RKO (cell line): ENCODE measurements at regions not wholly inside any gene's neighbourhood (a gene's known extent, or its start where the extent isn't known, plus 50 kb on each side); places are given as distances from the start of the nearest gene placed in this dataset.
A peak's percentile ranks its signal among the peaks of the same experiment; 100 is the strongest.
"Not testable (repeated sequence)": the region's sequence is repeated elsewhere in the genome, so short reads cannot be mapped to it uniquely, and the experiment has no call there.

Experiments used
- DNase-seq: peaks from one replicate; pipeline ENCODE4 v3.0.0-alpha.2; 2016; ENCODE audit warnings: low spot score

DNA sequence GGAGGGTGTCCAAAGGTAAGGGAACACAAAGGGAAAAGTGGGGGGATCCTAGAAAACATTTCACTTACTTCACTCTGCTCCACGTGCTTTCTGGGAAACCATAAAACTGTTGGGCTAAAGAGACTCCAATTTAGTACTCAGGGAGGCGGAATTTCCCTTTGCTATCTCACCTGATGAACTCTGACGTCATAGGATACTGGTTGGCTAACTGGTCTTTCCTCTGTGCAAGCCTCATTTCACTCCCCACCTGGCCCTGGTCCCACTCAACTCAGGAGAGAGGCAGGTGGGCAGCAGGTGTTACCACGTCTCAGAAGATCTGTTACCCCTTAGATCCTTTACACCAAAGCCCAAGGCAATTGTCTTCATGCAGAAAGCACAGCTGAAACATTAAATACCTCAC lies 51.8 kb upstream of the PMAIP1 start:
- DNase-seq: no peak

DNA sequence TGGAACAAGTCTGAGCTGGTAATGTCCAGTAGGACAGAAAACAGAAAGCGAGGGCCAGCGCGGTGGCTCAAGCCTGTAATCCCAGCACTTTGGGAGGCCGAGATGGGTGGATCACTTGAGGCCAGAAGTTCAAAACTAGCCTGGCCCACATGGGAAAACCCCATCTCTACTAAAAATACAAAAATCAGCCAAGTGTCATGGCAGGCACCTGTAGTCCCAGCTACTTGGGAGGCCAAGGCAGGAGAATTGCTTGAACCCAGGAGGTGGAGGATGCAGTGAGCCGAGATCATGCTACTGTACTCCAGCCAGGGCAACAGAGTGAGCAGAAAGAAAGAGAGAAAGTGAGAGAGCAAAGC lies 52.3 kb upstream of the PMAIP1 start:
- DNase-seq: not testable (repeated sequence)

DNA sequence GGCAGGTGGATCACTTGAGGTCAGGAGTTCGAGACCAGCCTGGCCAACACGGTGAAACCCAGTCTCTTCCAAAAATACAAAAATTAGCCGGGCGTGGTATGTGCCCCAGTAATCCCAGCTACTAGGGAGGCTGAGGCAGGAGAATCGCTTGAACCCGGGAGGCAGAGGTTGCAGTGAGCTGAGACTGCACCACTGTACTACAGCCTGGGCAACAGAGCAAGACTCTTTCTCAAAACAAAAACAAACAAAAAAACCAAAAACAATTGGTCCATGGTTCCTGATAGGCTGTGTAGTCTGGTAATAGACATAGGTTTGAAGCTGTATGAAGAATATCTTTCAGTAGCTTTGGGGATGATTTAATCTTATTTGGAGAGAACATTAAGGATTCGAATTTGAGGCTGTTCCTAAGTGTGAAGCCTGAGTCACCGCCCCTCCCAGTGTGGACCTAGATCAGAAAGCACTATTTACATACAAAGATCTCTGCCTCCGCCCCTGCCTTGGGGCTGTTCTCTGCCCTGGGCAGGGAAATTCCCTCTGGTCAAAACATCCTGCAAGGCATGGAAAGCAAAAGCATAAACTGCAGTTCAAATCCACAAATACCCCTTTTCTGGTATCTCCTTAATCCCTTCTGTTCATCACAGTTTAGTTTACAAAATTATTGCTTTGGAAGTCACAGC lies 52.8 kb upstream of the PMAIP1 start:
- DNase-seq: no peak

DNA sequence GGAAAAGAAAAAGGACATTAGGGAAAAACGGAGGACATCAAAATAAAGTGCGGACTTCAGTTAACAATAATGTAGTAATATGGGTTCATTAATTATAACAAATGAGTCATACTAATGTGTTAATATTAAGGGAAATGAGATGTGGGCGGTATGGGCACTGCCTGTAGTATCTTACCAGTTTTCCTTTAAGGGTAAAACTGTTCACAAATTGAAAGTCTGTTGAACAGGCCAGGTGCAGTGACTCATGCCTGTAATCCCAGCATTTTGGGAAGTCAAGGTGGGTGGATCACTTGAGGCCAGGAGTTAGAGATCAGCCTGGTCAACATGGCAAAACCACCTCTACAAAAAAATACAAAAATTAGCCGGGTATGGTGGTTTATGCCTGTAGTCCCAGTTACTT lies 56.8 kb upstream of the PMAIP1 start:
- no peak for DNase-seq

DNA sequence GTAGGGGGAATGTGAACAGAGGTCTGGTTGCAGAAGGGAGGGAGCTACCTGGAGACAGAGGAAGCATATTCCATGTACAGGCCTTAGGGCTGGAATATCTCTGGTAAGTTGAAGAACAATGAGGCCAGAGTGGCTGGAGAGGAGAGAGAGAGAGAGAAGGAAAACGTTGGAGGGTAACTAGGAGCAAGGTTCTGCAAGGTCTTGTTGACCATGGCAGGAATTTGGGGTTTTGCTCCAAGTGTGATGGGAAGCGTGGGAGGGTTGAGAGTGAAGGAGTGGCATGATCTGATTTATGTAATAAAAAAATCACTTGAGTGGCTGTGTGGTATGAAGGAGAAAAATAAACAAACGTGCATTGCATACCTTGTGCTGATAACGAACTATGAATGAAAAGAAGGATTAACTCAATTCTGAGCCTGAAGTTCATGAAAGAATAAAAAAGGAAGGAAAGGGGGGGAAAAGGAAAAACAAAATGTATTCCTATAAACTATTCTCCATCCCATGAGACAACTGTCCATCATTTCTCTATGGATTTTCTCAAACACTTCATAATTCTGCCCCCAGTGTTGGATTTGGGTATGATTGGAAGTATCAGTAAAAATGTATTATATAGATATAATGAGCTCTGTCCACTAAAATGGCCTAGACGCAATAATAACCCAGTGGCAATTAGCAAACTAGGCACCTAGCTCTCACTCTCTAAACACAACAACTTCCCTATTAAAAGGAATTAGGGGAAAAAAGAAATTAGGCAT lies 59.7 kb upstream of the PMAIP1 start:
- DNase-seq: no peak

DNA sequence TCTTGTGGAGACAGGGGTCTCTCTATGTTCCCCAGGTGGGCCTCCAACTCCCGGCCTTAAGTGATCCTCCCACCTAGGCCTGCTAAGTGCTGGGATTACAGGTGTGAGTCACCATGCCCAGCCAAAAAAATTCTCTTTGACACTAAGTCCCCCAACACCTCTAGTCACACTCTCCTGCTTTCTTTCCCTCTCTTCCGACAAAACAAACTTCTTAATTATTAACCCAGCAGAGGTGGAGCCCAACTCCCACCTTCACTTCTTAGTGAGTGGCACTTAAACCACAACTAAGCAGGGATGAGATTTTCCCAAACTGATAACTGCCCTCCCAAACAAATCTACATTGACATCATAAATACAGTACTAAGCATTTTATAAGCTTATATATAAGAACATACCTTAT lies 60.5 kb upstream of the PMAIP1 start:
- no peak for DNase-seq

DNA sequence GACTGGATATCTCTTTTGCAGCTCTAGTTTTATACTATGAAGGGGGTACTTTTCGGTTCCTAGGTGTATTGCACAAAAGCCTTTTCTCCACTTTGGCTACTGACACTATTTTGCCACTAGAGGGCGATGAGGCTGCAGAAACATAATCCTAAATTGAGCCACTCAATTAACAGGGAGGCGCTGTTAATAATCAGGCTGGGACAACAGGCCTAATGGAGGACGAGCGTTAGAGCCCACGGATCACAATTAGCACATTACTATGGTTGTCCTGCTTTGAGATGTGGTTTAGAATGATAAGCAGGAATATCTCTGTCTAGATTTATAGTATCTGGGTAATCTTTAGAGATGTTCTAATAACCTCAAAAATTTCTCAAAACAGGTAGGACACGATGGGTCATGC lies 62.2 kb upstream of the PMAIP1 start:
- DNase-seq: peak; percentile 71

DNA sequence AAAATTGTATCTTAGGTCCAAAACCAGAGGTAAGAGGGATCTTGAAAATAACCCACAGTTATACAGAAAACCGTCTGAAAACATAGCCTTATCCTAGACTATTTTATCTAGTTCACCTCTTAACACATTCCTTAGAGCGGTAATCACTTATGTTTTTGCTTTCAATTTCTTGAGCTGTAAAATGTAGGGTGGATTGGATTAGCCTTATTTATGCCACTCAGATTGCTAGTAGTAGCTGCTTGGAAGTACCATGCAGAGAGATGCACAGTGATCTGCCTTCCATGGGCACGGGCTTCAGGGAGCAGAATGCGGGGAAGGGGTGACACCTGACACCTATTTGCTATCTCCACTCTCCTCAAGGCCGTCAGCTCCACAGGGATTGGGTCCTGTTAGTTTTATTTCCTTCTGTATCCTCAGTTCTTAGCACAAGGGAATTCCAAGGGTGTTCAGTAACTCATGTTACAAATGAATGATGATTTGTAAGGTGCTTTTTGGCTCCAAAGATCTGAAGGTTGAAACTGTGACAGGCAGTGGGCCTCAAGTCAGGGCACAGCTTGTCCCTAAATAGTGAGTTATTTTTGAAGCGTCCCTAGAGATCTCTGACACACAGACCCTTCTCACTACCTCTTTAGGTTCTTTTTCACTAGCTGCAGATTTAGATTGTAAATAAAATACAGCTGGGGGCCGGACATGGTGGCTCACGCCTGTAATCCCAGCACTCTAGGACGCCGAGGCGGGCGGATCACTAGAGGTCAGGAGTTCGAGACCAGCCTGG lies 64.0 kb upstream of the PMAIP1 start:
- DNase-seq: no peak

DNA sequence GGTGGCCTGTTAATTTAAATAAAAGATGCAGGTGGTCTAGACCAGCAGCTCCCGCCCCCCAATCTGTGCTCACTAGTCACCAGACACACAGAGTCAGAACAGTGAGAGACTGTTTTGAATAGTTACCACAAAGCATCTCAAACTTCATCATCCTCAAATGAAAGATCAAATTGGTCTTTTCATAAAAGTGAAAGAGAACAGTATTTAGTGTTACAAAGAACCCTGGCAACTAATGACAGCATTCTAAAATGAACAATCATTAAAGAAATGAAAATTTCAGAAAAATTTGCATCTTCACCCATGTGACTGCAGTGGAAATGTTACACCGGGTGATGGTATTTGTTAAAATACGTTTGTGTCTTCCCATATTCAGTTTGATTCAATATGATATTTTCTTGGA lies 65.5 kb upstream of the PMAIP1 start:
- no peak for DNase-seq

DNA sequence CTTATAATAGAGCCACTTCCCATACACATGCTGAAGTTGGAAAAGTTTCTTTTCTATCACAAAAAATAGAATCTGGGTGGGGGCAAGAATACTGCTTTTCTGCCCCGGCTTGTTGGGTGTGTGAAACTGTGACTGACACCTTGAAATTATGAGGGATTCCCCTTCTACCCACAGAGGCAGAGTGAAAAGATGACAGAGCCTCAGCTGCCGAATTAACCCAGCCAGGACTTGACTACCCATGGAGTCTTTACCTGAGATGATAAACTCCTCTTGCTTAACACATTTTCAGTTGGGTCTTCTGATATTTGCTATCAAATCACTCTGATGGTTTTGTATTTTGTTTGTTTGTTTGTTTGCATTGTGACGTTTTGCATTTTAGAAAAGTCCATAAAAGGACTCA lies 66.0 kb upstream of the PMAIP1 start:
- no peak for DNase-seq

DNA sequence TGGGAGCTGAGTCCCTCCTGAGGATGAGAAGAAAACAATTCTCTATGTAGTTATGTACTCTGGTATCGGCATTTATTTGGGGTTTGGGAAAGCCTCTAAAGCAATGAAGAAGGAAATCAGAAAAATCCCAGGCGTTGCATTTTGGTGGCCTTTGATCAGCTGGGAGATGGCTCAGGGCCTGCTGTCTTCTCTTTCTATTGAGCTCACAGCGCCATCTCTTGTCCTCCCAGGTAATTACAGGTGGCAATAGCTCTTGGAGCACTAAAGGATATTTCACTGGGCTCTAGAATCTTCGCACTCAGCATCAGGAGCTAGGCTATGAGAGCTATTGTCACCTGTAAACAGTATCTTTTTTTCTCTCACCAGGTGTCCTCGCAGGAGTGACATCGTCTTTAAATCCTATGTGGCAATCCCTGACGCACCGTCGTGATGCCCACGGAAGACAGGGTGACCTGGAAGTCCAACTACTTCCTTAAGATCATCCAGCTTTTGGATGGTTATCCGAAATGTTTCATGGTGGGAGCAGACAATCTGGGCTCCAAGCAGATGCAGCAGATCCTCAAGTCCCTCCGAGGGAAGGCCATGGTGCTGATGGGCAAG lies 76.1 kb upstream of the PMAIP1 start:
- DNase-seq: peak; percentile 39

DNA sequence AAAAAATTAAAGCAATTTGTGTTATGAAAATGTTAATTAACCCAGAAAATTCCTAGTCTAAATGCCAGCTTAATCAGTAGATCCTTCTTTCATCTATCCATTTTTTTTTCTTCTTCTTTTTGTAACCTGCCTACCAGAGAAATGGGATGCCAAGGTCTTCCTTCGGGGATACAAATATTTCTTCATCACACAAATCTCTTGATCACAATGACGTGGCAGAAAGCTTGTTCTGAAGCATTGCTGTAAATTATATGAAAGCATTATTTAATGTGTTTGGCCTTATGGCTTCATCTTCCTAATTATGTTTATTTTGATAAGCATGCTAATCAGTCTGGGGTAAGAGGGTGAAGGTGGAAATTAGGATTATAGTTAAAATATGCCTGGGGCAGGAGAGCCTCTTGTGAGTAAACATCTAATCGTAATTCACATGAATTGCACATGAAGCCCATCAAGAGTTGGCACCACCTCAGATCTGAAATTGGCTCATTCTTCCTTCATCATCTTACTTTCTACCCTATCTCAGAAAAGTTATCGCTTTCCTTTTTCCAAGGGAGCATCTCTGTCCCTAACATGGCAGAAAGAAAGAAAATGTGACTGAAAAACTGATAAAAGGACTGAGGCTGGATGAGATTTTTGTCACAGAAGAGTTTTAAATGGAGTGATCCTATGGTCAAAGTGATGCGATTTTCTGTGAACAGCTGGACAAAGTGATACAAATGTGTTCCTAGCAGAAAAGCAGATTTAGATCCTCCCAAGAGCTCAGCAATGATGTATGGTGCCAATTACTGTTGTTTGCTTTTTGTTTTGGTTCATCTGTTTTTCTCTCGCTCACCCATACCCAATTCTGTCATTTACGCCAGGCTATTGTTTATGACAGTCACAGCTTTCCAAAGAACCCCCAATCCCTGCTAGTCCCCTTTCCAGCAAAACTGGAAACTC lies 76.9 kb upstream of the PMAIP1 start:
- DNase-seq: no peak

DNA sequence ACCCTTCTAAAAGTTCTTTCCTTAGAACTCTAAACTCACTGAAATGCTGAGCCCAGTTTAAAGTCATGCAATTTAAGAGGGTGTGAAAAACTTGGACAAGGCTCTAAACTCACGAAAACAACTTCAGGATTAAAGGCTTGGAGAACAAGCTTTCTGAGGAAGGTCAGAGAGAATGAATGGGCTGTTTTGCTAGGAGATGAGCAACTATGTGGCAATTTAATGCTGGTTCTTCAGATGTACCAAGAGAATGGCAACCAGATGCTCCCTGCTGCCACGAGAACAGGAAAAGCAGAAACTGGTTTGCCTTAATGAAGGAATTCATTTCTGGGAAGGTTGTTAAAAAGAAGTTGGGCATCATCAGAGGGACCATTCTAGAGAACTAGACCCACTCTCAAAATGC lies 77.8 kb upstream of the PMAIP1 start:
- no peak for DNase-seq

DNA sequence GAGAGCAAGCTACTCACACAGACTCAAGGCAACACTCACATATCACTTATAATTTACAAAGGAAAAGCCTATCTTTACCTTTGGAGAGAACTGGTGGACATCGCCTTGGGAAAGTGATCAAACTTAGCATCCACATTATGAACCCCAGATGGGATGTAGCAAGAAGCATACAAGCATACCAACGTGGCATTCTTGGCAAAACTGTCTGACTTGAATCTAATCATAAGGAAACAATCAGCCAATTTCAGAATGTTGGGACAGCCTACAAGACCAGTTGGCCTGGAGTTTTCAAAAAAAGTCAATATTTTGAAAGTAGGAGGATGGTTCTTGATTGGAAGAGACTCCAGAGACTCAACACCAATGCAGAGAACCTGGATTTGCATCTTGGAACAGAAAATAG lies 79.1 kb upstream of the PMAIP1 start:
- no peak for DNase-seq

DNA sequence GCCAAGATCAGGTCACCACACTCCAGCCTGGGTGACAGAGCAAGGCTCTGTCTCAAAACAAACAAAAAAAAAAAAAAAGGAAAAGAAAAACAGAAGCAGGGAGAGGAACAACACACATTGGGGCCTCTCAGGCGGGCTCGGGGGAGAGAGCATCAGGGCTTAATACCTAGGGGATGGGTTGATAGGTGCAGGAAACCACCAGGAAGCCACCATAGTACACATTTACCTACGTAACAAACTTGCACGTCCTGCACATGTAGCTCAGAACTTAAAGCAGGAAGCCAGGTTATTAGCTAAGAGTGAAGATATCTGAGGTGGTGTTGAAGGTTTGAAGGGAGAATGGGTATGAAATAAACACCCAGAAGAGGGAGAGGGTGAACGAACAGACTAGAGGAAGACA lies 81.0 kb upstream of the PMAIP1 start:
- DNase-seq: no peak

DNA sequence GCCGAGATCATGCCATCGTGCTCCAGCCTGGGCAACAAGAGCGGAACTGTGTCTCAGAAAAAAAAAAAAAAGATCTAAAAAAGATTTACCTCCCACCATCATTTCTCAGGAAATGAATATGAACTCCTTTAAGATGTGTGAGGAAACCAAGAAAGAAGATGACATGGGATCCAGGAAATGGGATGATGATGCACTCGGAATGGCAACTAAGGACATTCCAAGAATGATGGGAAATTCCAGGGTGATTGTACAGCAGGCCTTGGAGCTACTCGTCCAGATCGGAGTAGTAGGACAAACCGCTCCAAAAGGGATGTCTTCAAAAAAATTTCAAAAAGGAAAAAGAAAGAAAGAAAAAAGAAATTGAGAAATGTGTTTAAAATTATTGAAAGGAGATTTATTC lies 84.9 kb upstream of the PMAIP1 start:
- peak; percentile 27 for DNase-seq

DNA sequence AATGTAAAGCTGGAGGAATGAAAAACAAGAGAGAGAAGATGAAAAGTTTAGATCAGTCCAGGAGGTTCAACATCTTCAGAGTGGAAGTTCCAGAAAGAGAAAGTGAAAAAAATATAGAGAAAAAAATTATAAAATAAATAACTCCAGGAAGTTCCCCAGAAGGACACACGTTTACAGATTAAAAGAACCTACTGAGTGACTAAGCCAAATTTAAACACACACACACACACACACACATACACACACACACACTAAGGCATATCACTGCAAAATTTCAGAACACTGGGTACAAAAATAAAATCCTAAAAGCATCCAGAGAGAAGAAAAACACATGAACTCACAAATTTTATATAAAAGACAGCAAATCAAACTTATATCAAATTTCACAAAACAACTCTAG lies 85.9 kb upstream of the PMAIP1 start:
- DNase-seq: no peak

DNA sequence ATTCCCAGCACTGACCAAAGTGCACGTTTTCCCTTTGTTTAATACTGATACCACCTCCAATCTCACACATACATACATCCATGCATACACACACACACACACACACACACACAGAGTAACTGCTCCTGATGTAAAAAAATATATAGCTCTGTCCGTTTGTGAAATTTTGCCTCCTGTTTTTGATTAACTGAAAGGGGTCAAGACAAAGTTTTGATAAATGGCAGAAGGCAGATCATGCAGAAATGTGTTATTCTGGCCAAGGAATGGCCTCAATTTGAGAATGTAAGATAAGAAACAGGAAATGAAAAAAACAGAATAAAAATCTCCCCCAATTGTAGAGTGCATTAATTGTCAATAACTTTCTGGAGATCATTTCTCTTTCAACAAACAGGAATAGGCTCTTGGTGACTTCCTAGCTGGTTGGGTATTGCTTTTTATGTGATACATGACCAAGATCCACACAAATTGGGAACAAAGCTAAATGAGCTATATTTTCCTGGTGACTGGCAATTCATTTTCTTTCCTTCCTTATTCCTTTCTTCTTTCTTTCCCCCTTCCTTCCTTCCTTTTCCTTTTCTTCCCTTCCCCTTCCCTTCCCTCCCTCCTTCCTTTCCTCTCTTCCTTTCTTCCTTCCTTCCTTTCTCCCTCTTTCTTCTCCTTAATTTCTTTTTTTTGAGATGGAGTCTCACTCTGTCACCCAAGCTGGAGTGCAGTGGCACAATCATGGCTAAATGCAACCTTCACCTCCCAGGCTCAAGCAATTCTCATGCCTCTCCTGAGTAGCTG lies 88.9 kb upstream of the PMAIP1 start:
- DNase-seq: no peak

DNA sequence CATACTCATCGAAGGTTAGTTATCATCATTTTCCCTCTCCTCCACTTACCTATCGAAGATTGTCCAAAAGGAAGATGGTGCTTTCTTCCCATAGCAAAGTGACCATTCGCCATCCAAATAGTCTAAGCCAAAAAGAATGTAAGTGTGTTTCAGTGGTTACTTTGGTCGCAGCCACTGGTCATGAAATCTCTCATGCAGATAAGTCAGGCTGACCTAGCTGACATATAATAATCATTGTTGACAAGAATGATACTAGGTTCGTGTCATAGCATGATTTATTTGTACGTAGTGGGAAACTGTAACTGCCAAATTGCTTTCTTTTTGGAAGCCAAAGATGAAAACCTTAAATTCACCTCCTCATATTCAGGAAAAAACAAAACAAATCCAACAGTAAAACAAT lies 89.6 kb upstream of the PMAIP1 start:
- no peak for DNase-seq

DNA sequence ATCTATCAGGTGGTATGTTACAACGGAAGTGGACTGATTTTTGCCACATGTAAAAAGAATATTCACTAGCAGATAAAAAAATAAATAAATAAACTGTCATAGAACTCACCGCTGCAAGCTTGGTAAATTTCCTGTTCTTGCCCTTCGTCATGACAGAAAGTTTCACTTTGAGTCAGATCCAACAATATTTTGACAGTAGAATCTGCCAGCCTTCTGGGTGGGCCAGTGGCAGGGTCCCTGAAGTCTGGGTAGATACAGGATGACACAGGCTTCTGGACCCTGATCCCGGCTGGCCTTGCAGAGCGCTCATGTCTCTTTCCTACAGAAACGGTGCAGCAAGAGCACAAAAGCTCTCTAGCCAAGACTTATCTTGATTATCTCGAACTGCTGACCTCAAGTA lies 97.8 kb upstream of the PMAIP1 start:
- DNase-seq: no peak

DNA sequence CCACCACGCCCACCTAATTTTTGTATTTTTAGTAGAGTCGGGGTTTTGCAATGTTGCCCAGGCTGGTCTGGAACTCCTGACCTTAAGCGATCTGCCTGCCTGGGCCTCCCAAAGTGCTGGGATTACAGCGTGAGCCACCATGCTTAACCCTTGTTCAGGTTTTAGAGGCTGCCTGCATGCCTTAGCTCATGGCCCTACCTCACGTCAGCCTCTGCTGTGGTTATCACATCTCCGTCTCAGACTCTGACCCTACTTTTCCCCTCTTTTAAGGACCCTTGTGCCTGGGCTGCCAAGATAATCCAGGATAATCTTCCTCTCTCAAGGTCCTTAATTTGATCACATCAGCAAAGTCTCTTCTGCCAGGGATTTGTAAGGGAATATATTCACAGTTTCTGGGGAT lies 98.2 kb upstream of the PMAIP1 start:
- DNase-seq: no peak
